ENCODE measurements at regions not wholly inside any gene's neighbourhood (a gene's known extent, or its start where the extent isn't known, plus 50 kb on each side); places are given as distances from the start of the nearest gene placed in this dataset.
"Not testable (repeated sequence)": the region's sequence is repeated elsewhere in the genome, so short reads cannot be mapped to it uniquely, and the experiment has no call there.

DNA sequence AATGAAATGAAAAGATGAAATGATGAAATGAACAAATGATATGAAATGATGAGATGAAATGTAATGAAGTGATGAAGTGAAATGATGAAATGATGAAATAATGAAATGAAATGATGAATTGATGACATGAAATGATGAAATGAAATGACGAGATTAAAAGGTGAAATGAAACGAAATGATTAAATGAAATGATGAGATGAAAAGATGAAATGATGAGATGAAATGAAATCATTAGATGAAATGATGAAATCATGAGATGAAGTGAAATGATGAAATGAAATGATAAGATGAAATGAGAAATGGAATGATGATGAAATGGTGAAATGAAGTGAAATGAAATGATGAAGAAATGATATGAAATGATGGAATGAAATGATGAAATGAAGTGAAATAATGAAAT lies 138.1 kb upstream of the ERV3-1 start:
- DNase-seq (ENCODE audit: low read depth, low spot score); CTCF ChIA-PET; POLR2A ChIA-PET; H3K4me3 ChIP-seq (ENCODE audit: low read depth, low read length): not testable (repeated sequence)

DNA sequence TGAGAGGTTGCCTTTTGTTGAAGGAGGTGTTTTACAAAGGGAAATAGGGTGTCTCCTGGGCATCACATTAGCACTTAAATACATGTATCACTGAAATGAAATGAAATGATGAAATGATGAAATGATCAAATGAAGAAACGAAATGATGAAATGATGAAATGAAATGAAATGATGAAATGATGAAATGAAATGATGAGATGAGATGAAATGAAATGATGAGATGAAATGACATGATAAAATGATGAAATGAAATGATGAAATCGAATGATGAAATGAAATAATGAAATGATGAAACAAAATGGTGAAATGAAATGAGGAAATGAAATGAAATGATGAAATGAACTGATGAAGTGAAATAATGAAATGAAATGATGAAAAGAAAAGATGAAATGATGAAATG lies 137.6 kb upstream of the ERV3-1 start:
- DNase-seq (ENCODE audit: low read depth, low spot score); H3K4me3 ChIP-seq (ENCODE audit: low read depth, low read length); POLR2A ChIA-PET; CTCF ChIA-PET: not testable (repeated sequence)

GRCh38 chr7:65141894-65142293 lies 135.4 kb upstream of the ERV3-1 start:
- H3K4me3 ChIP-seq (ENCODE audit: low read depth, low read length); POLR2A ChIA-PET; CTCF ChIA-PET; DNase-seq (ENCODE audit: low read depth, low spot score): not testable (repeated sequence)

- DNase-seq (ENCODE audit: low read depth, low spot score); CTCF ChIA-PET: not testable (repeated sequence)
These were observed 134.9 kb upstream of the ERV3-1 start for GRCh38 chr7:65141405-65141778.

GRCh38 chr7:65140543-65141404 lies 134.3 kb upstream of the ERV3-1 start:
- CTCF ChIA-PET; DNase-seq (ENCODE audit: low read depth, low spot score); POLR2A ChIA-PET; H3K4me3 ChIP-seq (ENCODE audit: low read depth, low read length): not testable (repeated sequence)

More at GRCh38 chr7:65141405-65141778, 134.9 kb upstream of the ERV3-1 start:
- H3K4me3 ChIP-seq (ENCODE audit: low read depth, low read length); POLR2A ChIA-PET: not testable (repeated sequence)

DNA sequence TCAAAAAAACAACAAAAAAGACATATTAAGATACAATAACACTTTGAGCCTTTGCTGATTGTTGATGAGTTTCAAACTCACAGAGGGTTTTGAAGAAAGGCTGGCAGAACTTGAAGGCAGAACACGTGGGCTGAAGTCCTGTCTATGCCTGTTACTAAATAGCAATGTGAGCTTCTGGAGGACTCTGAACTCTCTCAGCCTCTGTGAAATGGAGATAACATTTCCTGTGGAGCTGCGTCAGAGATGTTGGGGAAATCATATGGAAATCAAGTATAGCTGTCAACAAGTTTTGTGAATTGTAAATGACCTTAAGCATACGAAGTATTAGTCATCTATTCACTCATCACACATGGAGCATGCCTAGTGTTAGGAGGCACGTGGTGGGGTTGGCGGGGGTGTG lies 130.4 kb upstream of the ERV3-1 start:
- H3K4me3 ChIP-seq (ENCODE audit: low read depth, low read length); DNase-seq (ENCODE audit: low read depth, low spot score); CTCF ChIA-PET; POLR2A ChIA-PET: not testable (repeated sequence)

DNA sequence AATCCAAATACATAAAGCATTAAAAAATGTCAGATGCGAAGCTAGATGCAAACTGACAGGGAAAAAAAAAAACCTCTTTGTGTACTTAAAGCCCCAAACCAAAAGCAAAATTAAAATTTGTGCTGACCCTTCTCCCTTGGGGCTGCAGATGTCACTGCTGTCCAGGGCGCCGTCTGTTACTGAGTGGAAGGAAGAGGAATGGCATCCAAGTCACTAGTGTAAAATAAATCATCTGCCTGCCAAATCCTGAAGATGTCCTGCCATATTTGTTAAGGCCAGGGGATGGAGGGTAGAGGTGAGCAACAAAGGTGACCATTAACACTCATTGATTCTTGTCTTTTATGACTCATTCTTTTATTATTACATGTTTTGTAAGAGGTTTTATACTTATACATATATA lies 126.6 kb upstream of the ERV3-1 start:
- POLR2A ChIA-PET; CTCF ChIA-PET; DNase-seq (ENCODE audit: low read depth, low spot score); H3K4me3 ChIP-seq (ENCODE audit: low read depth, low read length): not testable (repeated sequence)

GRCh38 chr7:65132256-65132655 lies 125.8 kb upstream of the ERV3-1 start:
- POLR2A ChIA-PET; DNase-seq (ENCODE audit: low read depth, low spot score); H3K4me3 ChIP-seq (ENCODE audit: low read depth, low read length); CTCF ChIA-PET: not testable (repeated sequence)

DNA sequence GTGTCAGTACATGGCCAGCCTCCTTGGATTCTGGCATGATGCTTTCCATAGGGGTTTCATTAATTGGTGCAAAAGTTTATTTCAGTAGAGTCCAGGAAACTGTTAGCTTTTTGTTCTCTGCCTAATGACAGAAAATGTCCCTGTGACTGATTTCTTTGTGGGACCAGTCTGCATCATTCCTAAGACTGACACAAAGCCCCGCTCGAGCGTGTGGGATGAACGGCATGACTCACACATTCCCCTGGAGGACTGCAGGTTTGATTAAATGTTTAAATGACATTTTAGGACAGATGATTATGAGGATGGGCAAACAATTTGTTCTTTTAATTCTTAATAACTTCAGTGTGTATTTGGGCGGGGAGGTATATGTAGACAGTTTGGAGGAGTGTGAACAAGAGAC lies 120.9 kb upstream of the ERV3-1 start:
- H3K4me3 ChIP-seq (ENCODE audit: low read depth, low read length); CTCF ChIA-PET; DNase-seq (ENCODE audit: low read depth, low spot score); POLR2A ChIA-PET: not testable (repeated sequence)

DNA sequence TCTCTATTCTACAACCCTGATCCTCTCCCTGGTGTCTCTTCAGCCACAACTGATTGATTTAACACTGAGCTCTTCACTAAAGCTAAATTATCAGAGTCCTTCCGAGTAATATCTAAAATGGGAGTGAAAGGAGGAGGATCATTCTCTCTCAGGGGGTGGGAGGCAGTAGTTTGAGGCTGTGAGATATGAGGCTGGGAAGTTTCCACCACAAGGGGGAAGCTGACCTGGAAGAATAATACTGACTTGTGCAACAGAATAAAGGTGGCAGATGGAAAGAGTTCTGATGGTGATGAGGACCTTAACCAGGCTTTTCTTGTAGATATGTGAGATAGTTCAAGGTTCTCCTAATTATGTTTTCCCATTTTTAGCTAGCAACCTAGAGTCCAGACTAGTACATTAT lies 118.1 kb upstream of the ERV3-1 start:
- POLR2A ChIA-PET: not testable (repeated sequence)

DNA sequence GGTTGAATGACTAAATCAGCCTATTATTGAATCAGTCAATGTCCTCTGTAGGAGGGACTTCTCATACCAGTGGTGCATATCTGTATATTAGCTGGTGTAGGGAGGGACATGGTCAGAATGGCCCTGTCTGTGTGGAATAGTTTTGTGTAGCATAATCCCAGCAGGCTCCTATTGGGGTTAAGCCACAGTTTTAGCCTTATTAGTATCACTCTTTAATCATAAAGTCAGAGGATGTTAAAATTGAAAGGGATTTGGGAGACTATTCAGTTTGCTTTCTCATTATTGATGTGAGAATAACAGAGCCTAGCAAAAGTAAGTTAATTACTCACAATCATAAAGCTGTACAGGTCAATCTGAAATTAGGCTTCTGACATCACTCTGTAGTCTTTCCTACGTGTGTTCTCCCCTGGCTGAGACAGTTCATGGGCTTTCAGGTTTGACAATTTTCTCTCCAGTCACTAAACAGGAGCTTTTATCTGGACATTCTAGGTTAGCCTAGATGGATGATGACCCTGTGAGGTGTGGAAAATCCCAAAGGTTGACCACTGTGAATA lies 99.2 kb upstream of the ERV3-1 start:
- CTCF ChIA-PET; DNase-seq (ENCODE audit: low read depth, low spot score); POLR2A ChIA-PET; H3K4me3 ChIP-seq (ENCODE audit: low read depth, low read length): not testable (repeated sequence)

More for the DNA sequence above, 118.1 kb upstream of the ERV3-1 start:
- H3K4me3 ChIP-seq (ENCODE audit: low read depth, low read length); CTCF ChIA-PET; DNase-seq (ENCODE audit: low read depth, low spot score): not testable (repeated sequence)

DNA sequence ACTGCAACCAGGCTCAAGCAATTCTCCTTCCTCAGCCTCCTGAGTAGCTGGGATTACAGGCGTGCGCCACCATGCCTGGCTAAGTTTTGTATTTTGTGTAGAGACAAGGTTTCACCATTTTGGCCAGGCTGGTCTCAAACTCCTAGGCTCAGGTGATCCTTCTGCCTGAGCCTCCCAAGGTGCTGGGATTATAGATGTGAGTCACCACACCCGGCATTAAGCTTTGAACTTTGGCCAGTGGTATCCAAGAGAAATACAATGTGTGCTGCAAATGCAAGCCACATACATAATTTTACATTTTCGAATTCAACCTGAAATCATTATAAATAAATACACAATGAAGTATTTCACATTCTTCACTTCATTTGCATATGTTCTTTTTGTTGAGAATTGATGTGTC lies 94.0 kb upstream of the ERV3-1 start:
- POLR2A ChIA-PET; H3K4me3 ChIP-seq (ENCODE audit: low read depth, low read length); CTCF ChIA-PET; DNase-seq (ENCODE audit: low read depth, low spot score): not testable (repeated sequence)

DNA sequence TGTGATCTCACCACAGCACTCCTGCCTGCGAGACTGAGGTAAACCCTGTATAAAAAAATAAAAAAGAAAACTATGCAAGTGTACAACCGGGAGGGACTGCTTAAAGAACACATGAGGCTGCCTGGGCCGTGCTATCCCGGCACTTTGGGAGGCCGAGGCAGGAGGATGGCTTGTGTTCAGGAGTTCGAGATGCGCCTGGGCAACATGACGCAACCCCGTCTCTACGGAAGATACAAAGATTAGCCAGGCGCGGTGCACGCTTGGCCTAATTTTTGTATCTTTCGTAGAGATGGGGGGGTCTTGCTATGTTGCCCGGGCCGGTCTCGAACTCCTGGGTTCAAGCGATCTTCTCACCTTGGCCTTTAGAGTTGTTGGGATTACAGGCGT lies 75.2 kb upstream of the ERV3-1 start:
- CTCF ChIA-PET; DNase-seq (ENCODE audit: low read depth, low spot score): not testable (repeated sequence)
- POLR2A ChIA-PET: interaction anchor here (1.0 to 1.6 kb wide), 2 partner anchors 44 to 75 kb away, joined by 4 to 9 read pairs; partner anchors contain the start of gene ERV3-1
- peak overlapping the region; percentile 79 for H3K4me3 ChIP-seq (ENCODE audit: low read depth, low read length)
